GM12878 (cell line): ENCODE measurements at regions not wholly inside any gene's neighbourhood (a gene's known extent, or its start where the extent isn't known, plus 50 kb on each side); places are given as distances from the start of the nearest gene placed in this dataset.

Source experiments
- ATAC-seq: fragments of 200-7000 bp; cut with Tn5 transposase; 3 replicates; pipeline ENCODE4 v1.9.1; 2020; ENCODE audit warnings: mild to moderate bottlenecking, moderate library complexity
- BruUV-seq: library from RNA; stranded (reverse); fragments of 400-500 nt; replicated peaks from 2 replicates; lab custom pipeline; 2021; lab: Mats Ljungman, UMichigan
- CTCF ChIA-PET: fragments of 300-600 bp; sonication (Branson Sonifier 250); formaldehyde crosslinking; extraction: SDS; loops from one replicate; lab custom pipeline; 2021; ENCODE audit warnings: inconsistent platforms; lab: Yijun Ruan, JAX
- POLR2A ChIA-PET: fragments of 350-600 bp; formaldehyde crosslinking; extraction: SDS; loops from one replicate; lab custom pipeline; 2021; ENCODE audit warnings: inconsistent platforms; lab: Charles Lee
- RAD21 ChIA-PET: fragments of 300-600 bp; sonication (Branson Sonifier 250); formaldehyde crosslinking; loops from one replicate; lab custom pipeline; 2023; ENCODE audit warnings: antibody characterized with exemption; ENCODE audit not compliant: unreplicated experiment; lab: Charles Lee
- SMC1A ChIA-PET: fragments of 300-600 bp; sonication (Branson Sonifier 250); formaldehyde crosslinking; loops from one replicate; lab custom pipeline; 2023; ENCODE audit not compliant: unreplicated experiment, uncharacterized antibody; lab: Charles Lee
- DNase-seq: peaks from one replicate; pipeline ENCODE4 v3.0.0-alpha.2; 2011; ENCODE audit warnings: low read depth, low spot score
- FAIRE-seq: peaks from 3 replicates; lab custom pipeline; 2011; peaks lifted over from hg19 to GRCh38; lab: Jason Lieb, UNC
- H2AFZ ChIP-seq: 2 replicates; pipeline ENCODE4 v1.6.0; 2011; ENCODE audit warnings: low read depth, low read length, control low read depth; ENCODE audit not compliant: control insufficient read depth
- H3K27ac ChIP-seq: 2 replicates; pipeline ENCODE4 v1.5.1; 2011; ENCODE audit warnings: control low read depth; ENCODE audit not compliant: control insufficient read depth, insufficient read depth
- H3K27me3 ChIP-seq, 2 experiments: replicated peaks in 1 of 2; 2 replicates each; pipeline versions ENCODE4 v1.6.0 to v1.6.1; 2011; ENCODE audit warnings: low read length in 1 of 2; ENCODE audit not compliant: control insufficient read depth in 2 of 2, insufficient read depth in 2 of 2
- H3K36me3 ChIP-seq, 2 experiments: 2 replicates each; pipeline ENCODE4 v1.5.1; 2011; ENCODE audit warnings: low read length in 1 of 2; ENCODE audit not compliant: control insufficient read depth in 2 of 2, insufficient read depth in 2 of 2
- H3K4me1 ChIP-seq: 2 replicates; pipeline ENCODE4 v1.6.1; 2011; ENCODE audit warnings: mild to moderate bottlenecking, low read length, moderate library complexity, mixed read lengths; ENCODE audit not compliant: control insufficient read depth, insufficient read depth
- H3K4me2 ChIP-seq: 2 replicates; pipeline ENCODE4 v1.6.0; 2011; ENCODE audit warnings: control low read depth; ENCODE audit not compliant: control insufficient read depth, insufficient read depth
- H3K4me3 ChIP-seq: fragments of 200-600 bp; sonication (generic); 2 replicates; pipeline ENCODE4 v1.5.1; 2016
- H3K79me2 ChIP-seq: 2 replicates; pipeline ENCODE4 v1.6.0; 2011; ENCODE audit warnings: low read length; ENCODE audit not compliant: control insufficient read depth, insufficient read depth
- H3K9ac ChIP-seq: 2 replicates; pipeline ENCODE4 v1.8.0; 2011; ENCODE audit warnings: low read length, control low read depth, mixed read lengths; ENCODE audit not compliant: control insufficient read depth, insufficient read depth
- H3K9me3 ChIP-seq: replicated peaks from 3 replicates; pipeline ENCODE4 v1.5.1; 2011; ENCODE audit warnings: mild to moderate bottlenecking, low read length; ENCODE audit not compliant: control insufficient read depth, insufficient read depth
- H4K20me1 ChIP-seq: 2 replicates; pipeline ENCODE4 v1.6.0; 2011; ENCODE audit not compliant: control insufficient read depth, insufficient read depth
- CTCF ChIP-seq, 3 experiments: IDR thresholded peaks in 2 of 3; conservative IDR thresholded peaks in 1 of 3; 2 replicates each; pipeline ENCODE4 v1.5.1; 2011; ENCODE audit warnings: low read depth in 3 of 3, low read length in 3 of 3, mild to moderate bottlenecking in 3 of 3, control low read depth in 2 of 3, moderate library complexity in 2 of 3, inconsistent platforms in 1 of 3, mixed read lengths in 1 of 3; ENCODE audit not compliant: control insufficient read depth in 2 of 3, insufficient read depth in 1 of 3; ENCODE audit errors: extremely low read depth in 1 of 3
- EP300 ChIP-seq, 2 experiments: fragments of 150-350 bp in 1 of 2; IDR thresholded peaks; 2 replicates each; pipeline ENCODE4 v1.6.1; 2011 to 2012; ENCODE audit warnings: low read depth in 2 of 2, low read length in 2 of 2, borderline replicate concordance in 1 of 2, improper control_type of control experiment in 1 of 2, inconsistent platforms in 1 of 2; ENCODE audit not compliant: control insufficient read depth in 1 of 2
- FOS ChIP-seq: IDR thresholded peaks from 3 replicates; pipeline ENCODE4 v1.6.1; 2011; ENCODE audit warnings: borderline replicate concordance; ENCODE audit not compliant: insufficient read length; ENCODE audit errors: extremely low read depth
- IKZF2 ChIP-seq, 2 experiments: fragments of 450-650 bp; IDR thresholded peaks; 2 replicates each; pipeline ENCODE4 v1.6.1; 2017; ENCODE audit warnings: mild to moderate bottlenecking in 2 of 2, moderate library complexity in 2 of 2
- NFYB ChIP-seq: IDR thresholded peaks from 2 replicates; pipeline ENCODE4 v1.6.1; 2011; ENCODE audit warnings: low read depth, mild to moderate bottlenecking, low read length, improper control_type of control experiment, moderate library complexity; ENCODE audit not compliant: insufficient read depth
- PAX5 ChIP-seq: IDR thresholded peaks from 2 replicates; pipeline ENCODE4 v1.6.1; 2011; ENCODE audit warnings: low read depth, low read length, borderline replicate concordance
- RAD21 ChIP-seq: IDR thresholded peaks from 2 replicates; pipeline ENCODE4 v1.6.1; 2011; ENCODE audit warnings: mild to moderate bottlenecking, low read depth, low read length, moderate library complexity; ENCODE audit not compliant: insufficient read depth
- RAD51 ChIP-seq: fragments of 450-650 bp; IDR thresholded peaks from 2 replicates; pipeline ENCODE4 v1.6.1; 2016; ENCODE audit warnings: moderate library complexity, mild to moderate bottlenecking, inconsistent platforms
- SMARCA5 ChIP-seq: fragments of 450-650 bp; IDR thresholded peaks from 2 replicates; pipeline ENCODE4 v1.6.1; 2017; ENCODE audit warnings: mild to moderate bottlenecking
- SREBF1 ChIP-seq: IDR thresholded peaks from 2 replicates; pipeline ENCODE4 v1.6.1; 2012; ENCODE audit warnings: mild to moderate bottlenecking, low read length
- SUPT20H ChIP-seq: IDR thresholded peaks from 2 replicates; pipeline ENCODE4 v1.6.1; 2011; ENCODE audit warnings: low read depth, mild to moderate bottlenecking, low read length, moderate library complexity, borderline replicate concordance; ENCODE audit not compliant: control insufficient read depth
- ZNF217 ChIP-seq: fragments of 450-650 bp; IDR thresholded peaks from 2 replicates; pipeline ENCODE4 v1.6.1; 2017; ENCODE audit warnings: antibody characterized with exemption, mild to moderate bottlenecking
- ZSCAN29 ChIP-seq: fragments of 450-650 bp; IDR thresholded peaks from 2 replicates; pipeline ENCODE4 v1.6.1; 2017; ENCODE audit warnings: mild to moderate bottlenecking, moderate library complexity
- WGBS: methylation state at CpG from one replicate; pipeline ENCODE4 v1.1.6; 2016; ENCODE audit warnings: low lambda C conversion rate; ENCODE audit not compliant: insufficient replicate concordance, insufficient coverage; ENCODE audit errors: missing lambda C conversion rate; 5-methylcytosine and 5-hydroxymethylcytosine counted together
- in situ Hi-C: fragments of 300-500 bp; cut with MboI; formaldehyde crosslinking; loops from 9 replicates; pipeline ENCODE4 v1.14.3; 2018; ENCODE audit warnings: mixed read lengths
- intact Hi-C: fragments of 100-400 bp; cut with micrococcal nuclease; formaldehyde crosslinking; loops from one replicate; pipeline ENCODE4 v1.14.2; 2022; ENCODE audit not compliant: unreplicated experiment

DNA sequence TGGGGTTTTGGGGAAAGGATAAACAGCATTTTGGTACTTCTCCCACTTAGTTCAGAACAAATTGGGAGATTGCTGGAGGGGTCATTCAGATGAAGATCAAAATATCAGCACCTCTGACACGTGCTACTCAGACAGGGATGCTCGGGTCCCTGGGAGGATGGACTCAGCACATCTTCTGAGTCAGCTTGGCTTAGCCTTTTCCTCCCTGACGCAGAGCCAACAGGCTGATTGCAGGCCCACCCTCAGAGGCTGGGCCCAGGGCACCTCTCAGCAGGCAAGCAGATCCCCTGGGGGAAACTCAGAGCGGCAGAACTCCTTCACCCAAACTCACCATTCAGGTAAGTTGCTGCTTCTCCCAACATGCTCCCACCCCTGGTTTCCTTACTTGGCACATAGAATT, 304.9 kb downstream of the TLE3 start (continued):
- no peak for TF ChIP-seq CTCF (IDR thresholded peaks at IDR 0.05 in 2 of 3, conservative IDR thresholded peaks at IDR 0.05 in 1 of 3; ENCODE audit: control insufficient read depth in 2 of 3, extremely low read depth in 1 of 3, insufficient read depth in 1 of 3, low read depth in 3 of 3, low read length in 3 of 3)
- TF ChIP-seq RAD51, result no peak
- TF ChIP-seq EP300 (IDR thresholded peaks at IDR 0.05; ENCODE audit: borderline replicate concordance in 1 of 2, control insufficient read depth in 1 of 2, low read depth in 2 of 2, low read length in 2 of 2), result no peak
- TF ChIP-seq IKZF2 (IDR thresholded peaks at IDR 0.05), result no peak

DNA sequence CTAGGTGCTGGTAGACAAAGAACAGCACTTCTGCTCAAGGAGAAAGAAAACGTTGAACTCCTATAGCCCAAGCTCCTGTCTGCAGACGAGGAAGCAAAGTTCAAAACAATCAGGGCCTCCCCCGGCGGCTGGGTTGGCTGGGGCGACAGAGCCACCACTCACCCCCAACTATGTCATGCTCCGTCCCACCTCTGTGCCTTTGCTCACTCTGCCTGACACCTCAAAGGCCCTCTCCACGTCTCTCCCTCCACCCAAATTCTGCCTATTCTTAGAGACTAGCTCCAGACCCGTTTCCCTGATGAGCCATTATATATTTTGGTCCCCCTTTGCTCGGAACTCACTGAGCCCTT, 304.3 kb downstream of the TLE3 start:
- no peak for TF ChIP-seq SMARCA5
- no peak for TF ChIP-seq SREBF1
- no peak for TF ChIP-seq ZNF217
- TF ChIP-seq SUPT20H, result no peak
- TF ChIP-seq RAD21, result no peak
- no peak for TF ChIP-seq PAX5
- no peak for TF ChIP-seq ZSCAN29
- no peak for TF ChIP-seq FOS
- TF ChIP-seq NFYB, result no peak
- RAD21 ChIA-PET, result no interaction called here
- Histone ChIP-seq H2AFZ (no peak overlapping the region), H3K27me3 (peaks cover 2 to 5% of the 10 kb centered on the region in 2 experiments; a peak in 3 of 4 replicates), H3K4me3 (no peak overlapping the region), H3K36me3 (no peaks in the 10 kb centered on the region), H3K9ac (no peak overlapping the region), H4K20me1 (no peaks in the 10 kb centered on the region; the same call in none of the 2 replicates), H3K27ac (no peak overlapping the region), H3K4me1 (no peaks in the 10 kb centered on the region), H3K79me2 (no peaks in the 10 kb centered on the region), H3K4me2 (no peak overlapping the region), H3K9me3 (no peaks in the 10 kb centered on the region; the same call in 2 of the 3 replicates)
- ATAC-seq, result no peak
- no TSS peak for BruUV-seq
- DNase-seq, result no peak
- SMC1A ChIA-PET, result no interaction called here
- CTCF ChIA-PET, result no interaction called here
- no peak for FAIRE-seq
- in situ Hi-C loops (no loop called here), intact Hi-C loops (no loop called here)
- POLR2A ChIA-PET, result no interaction called here
- WGBS, result 46% methylated on average over 9 of the region's 9 CpGs
